ENCODE measurements at regions not wholly inside any gene's neighbourhood (a gene's known extent, or its start where the extent isn't known, plus 50 kb on each side); places are given as distances from the start of the nearest gene placed in this dataset.

DNA sequence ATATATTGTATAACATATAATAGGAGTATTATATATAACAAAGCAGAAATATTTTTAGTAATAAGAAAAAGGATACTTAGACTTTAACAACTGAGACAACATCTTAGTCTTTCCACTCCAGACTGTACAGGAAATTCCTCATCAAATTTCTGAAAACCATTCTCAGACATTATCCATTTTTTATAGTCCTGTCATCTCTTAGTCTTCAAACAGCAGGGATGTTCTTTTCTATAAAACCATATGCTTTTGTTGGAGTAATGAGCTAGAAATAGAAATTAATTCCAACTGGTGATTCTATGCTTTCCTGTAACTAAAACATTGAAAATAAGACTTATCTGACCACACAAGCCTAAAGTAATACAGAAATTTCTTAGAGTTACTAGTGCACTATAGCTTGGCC lies 82.2 kb upstream of the CSNK1A1L start:
- Mint-ChIP-seq H3K4me3 (no peak overlapping the region), H3K27me3 (ENCODE audit: low read depth, poor library complexity) (no peaks in the 10 kb centered on the region), H3K9me3 (no peaks in the 10 kb centered on the region), H3K27ac (no peak overlapping the region), H3K4me1 (no peaks in the 10 kb centered on the region), H3K36me3 (ENCODE audit: low read depth) (no peaks in the 10 kb centered on the region)
- no peak for TF ChIP-seq CTCF (IDR thresholded peaks at IDR 0.05)
- DNase-seq: no peak

DNA sequence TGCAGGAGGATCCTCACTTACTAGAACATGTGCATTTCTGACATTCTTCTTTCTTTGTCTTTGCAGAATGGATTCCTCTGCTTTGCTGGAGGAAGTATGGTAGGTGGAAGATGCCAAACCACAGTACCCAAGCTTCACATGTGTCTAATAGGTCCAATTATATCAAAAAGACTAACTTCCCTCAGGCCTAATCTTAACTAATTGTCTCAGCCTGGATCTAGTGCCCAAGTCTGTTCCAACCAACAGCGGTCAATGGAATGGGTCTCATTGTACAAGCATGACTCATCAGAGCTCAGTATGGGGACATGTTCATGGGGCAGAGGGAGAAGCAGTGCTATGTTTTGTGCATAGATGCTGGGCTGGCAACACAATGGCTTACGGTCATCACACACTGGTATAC lies 81.6 kb upstream of the CSNK1A1L start:
- Mint-ChIP-seq H3K9me3 (no peaks in the 10 kb centered on the region), H3K27me3 (ENCODE audit: low read depth, poor library complexity) (no peaks in the 10 kb centered on the region)
- DNase-seq: no peak

GRCh38 chr13:37181620-37182019 lies 76.2 kb upstream of the CSNK1A1L start:
- H3K36me3 Mint-ChIP-seq (ENCODE audit: low read depth): no peaks in the 10 kb centered on the region

More for the DNA sequence above, 81.6 kb upstream of the CSNK1A1L start:
- H3K36me3 Mint-ChIP-seq (ENCODE audit: low read depth): no peaks in the 10 kb centered on the region
- no peak overlapping the region for H3K27ac Mint-ChIP-seq
- H3K4me1 Mint-ChIP-seq: no peaks in the 10 kb centered on the region
- no peak overlapping the region for H3K4me3 Mint-ChIP-seq
- no peak for TF ChIP-seq CTCF (IDR thresholded peaks at IDR 0.05)

DNA sequence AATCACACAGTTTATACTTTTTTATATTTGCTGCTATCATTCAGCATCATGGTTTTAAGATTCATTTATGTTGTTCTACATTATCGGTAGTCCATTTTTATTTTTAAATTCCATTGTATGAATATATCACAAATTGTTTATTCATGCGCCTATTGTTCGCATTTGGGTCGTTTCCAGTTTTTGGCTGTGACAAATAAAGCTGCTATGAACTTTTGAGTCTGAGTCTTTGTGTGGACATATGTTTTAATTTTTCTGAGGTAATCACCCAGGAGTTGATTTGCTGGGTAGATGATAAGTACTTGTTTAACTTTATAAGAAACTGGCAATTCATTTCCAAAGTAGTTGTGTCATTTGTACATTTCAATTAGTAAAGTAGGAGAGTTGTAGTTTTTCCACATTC lies 74.2 kb upstream of the CSNK1A1L start:
- no peaks in the 10 kb centered on the region for H3K27me3 Mint-ChIP-seq (ENCODE audit: low read depth, poor library complexity)
- H3K4me1 Mint-ChIP-seq: no peaks in the 10 kb centered on the region
- H3K27ac Mint-ChIP-seq: no peak overlapping the region
- no peaks in the 10 kb centered on the region for H3K9me3 Mint-ChIP-seq
- no peak for DNase-seq
- no peak overlapping the region for H3K4me3 Mint-ChIP-seq
- TF ChIP-seq CTCF (IDR thresholded peaks at IDR 0.05): no peak
- H3K36me3 Mint-ChIP-seq (ENCODE audit: low read depth): no peaks in the 10 kb centered on the region

More at GRCh38 chr13:37181620-37182019, 76.2 kb upstream of the CSNK1A1L start:
- Mint-ChIP-seq H3K9me3 (no peaks in the 10 kb centered on the region), H3K27me3 (ENCODE audit: low read depth, poor library complexity) (no peaks in the 10 kb centered on the region), H3K4me3 (no peak overlapping the region), H3K4me1 (no peaks in the 10 kb centered on the region), H3K27ac (no peak overlapping the region)
- no peak for TF ChIP-seq CTCF (IDR thresholded peaks at IDR 0.05)
- no peak for DNase-seq

DNA sequence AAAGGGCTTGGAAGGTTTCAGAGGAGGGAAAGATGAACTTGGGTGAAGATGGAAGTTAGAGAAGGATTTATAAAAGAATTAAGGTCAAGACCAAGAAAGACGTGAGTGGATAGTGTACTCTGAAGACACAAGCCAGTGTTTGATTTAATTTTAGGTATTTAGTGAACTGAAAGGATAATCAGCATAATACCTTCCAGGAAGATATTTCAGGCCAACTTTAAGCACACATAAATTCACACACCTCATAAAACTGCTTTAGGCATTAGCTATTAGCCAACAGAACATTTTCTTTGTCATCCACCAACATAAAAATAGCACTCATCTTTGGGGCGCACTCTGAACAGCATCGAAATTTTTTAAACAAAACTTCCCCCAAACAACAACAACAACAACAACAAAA lies 71.7 kb upstream of the CSNK1A1L start:
- Mint-ChIP-seq H3K27ac (no peak overlapping the region), H3K4me3 (no peak overlapping the region), H3K27me3 (ENCODE audit: low read depth, poor library complexity) (no peaks in the 10 kb centered on the region), H3K36me3 (ENCODE audit: low read depth) (no peaks in the 10 kb centered on the region), H3K9me3 (no peaks in the 10 kb centered on the region), H3K4me1 (no peaks in the 10 kb centered on the region)
- no peak for TF ChIP-seq CTCF (IDR thresholded peaks at IDR 0.05)
- no peak for DNase-seq

- Mint-ChIP-seq H3K27ac (no peak overlapping the region), H3K36me3 (ENCODE audit: low read depth) (no peaks in the 10 kb centered on the region), H3K4me1 (no peaks in the 10 kb centered on the region), H3K27me3 (ENCODE audit: low read depth, poor library complexity) (peaks cover 3% of the 10 kb centered on the region), H3K4me3 (no peak overlapping the region), H3K9me3 (no peaks in the 10 kb centered on the region)
- no peak for TF ChIP-seq CTCF (IDR thresholded peaks at IDR 0.05)
- DNase-seq: no peak
These were observed 70.5 kb upstream of the CSNK1A1L start for GRCh38 chr13:37175996-37176395.
